ENCODE measurements at regions not wholly inside any gene's neighbourhood (a gene's known extent, or its start where the extent isn't known, plus 50 kb on each side); places are given as distances from the start of the nearest gene placed in this dataset.

DNA sequence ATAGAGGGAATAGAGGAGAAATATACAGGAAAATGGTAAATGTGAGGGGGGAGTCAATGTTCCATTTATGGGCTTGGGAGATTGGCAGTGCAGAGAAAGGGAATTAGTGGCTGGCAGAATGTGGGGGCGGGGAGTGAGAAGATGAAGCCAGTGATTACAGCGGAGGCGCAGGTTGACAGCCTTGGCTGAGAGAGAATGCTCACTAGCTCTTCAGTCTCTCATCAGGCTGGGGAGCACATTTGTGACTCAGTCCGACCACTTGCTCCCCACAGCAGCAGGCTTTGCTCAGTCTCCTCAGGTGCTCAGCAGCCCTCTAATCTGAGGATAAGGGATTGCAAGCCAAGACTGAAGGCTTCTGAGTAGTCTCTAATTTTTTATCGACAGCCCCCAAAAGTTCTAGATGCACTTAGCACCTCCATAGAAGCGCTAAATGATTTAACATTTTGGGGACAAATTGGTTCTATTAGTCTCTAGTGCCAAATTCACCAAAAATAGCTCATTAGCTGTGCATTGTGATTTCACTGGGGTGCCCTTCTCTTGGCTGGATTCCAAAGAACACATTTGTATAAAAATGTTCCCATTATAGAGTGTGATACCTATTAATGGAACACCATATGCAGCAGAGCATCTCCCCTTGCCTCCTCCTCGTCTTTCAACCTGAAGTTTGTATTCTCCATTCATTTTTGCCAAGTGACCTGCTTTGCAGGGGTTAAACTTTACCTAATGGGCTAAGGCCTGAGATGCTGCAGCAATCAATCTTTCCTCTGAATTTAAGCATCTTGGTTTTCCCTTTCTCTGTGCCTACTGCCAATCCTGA, 191.8 kb downstream of the ZNF326 start:
- no peak for TF ChIP-seq EZH2 (IDR thresholded peaks at IDR 0.05; ENCODE audit: borderline replicate concordance, low read depth, low read length, severe bottlenecking)
- TF ChIP-seq, protein P1, sequence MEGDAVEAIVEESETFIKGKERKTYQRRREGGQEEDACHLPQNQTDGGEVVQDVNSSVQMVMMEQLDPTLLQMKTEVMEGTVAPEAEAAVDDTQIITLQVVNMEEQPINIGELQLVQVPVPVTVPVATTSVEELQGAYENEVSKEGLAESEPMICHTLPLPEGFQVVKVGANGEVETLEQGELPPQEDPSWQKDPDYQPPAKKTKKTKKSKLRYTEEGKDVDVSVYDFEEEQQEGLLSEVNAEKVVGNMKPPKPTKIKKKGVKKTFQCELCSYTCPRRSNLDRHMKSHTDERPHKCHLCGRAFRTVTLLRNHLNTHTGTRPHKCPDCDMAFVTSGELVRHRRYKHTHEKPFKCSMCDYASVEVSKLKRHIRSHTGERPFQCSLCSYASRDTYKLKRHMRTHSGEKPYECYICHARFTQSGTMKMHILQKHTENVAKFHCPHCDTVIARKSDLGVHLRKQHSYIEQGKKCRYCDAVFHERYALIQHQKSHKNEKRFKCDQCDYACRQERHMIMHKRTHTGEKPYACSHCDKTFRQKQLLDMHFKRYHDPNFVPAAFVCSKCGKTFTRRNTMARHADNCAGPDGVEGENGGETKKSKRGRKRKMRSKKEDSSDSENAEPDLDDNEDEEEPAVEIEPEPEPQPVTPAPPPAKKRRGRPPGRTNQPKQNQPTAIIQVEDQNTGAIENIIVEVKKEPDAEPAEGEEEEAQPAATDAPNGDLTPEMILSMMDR (IDR thresholded peaks at IDR 0.05; ENCODE audit: extremely low read depth in 1 of 2, insufficient read depth in 1 of 2, low read depth in 1 of 2, low read length in 2 of 2) = no peak

Measured in endothelial cell of umbilical vein (primary cell).